Common myeloid progenitor, CD34-positive (primary cell): ENCODE measurements at regions not wholly inside any gene's neighbourhood (a gene's known extent, or its start where the extent isn't known, plus 50 kb on each side); places are given as distances from the start of the nearest gene placed in this dataset.

Experiments
- CTCF ChIA-PET: fragments of 350-600 bp; sonication (Branson Sonifier 250); formaldehyde crosslinking; loops from one replicate; lab custom pipeline; 2021; ENCODE audit warnings: antibody characterized with exemption; lab: Charles Lee
- POLR2A ChIA-PET: fragments of 350-600 bp; sonication (Branson Sonifier 250); formaldehyde crosslinking; loops from one replicate; lab custom pipeline; 2021; ENCODE audit warnings: antibody characterized with exemption; lab: Charles Lee
- DNase-seq, 3 donors: peaks; one replicate each; pipeline versions ENCODE4 v3.0.0 to v3.0.0-alpha.2; 2013
- H3K27ac ChIP-seq, 2 experiments: 1 replicate in 1 of 2; 2 replicates in 1 of 2; pipeline ENCODE4 v1.7.0; 2013; ENCODE audit warnings: inconsistent platforms in 2 of 2, low read length in 2 of 2, mild to moderate bottlenecking in 2 of 2, low read depth in 1 of 2, moderate library complexity in 1 of 2; ENCODE audit not compliant: severe bottlenecking in 2 of 2, insufficient read depth in 1 of 2, poor library complexity in 1 of 2
- H3K27me3 ChIP-seq, 5 experiments: replicated peaks in 2 of 5; 1 replicate in 3 of 5; 2 replicates in 2 of 5; pipeline versions ENCODE4 v1.6.1 to v1.7.0; 2013; ENCODE audit warnings: low read length in 4 of 5, mild to moderate bottlenecking in 2 of 5, moderate library complexity in 2 of 5, inconsistent platforms in 1 of 5; ENCODE audit not compliant: insufficient read depth in 5 of 5, control insufficient read depth in 4 of 5
- H3K36me3 ChIP-seq, 4 experiments: 1 replicate in 2 of 4; 2 replicates in 2 of 4; pipeline versions ENCODE4 v1.6.1 to v1.7.0; 2013; ENCODE audit warnings: low read length in 3 of 4, control low read depth in 1 of 4, mild to moderate bottlenecking in 1 of 4; ENCODE audit not compliant: control insufficient read depth in 4 of 4, insufficient read depth in 4 of 4
- H3K4me1 ChIP-seq, 4 experiments: 1 replicate in 3 of 4; 2 replicates in 1 of 4; pipeline versions ENCODE4 v1.6.1 to v1.7.1; 2013; ENCODE audit warnings: low read length in 3 of 4, mild to moderate bottlenecking in 3 of 4, control low read depth in 1 of 4, inconsistent platforms in 1 of 4, moderate library complexity in 1 of 4; ENCODE audit not compliant: control insufficient read depth in 4 of 4, insufficient read depth in 4 of 4; ENCODE audit errors: control extremely low read depth in 1 of 4
- H3K4me3 ChIP-seq, 7 experiments: 1 replicate in 4 of 7; 2 replicates in 3 of 7; pipeline versions ENCODE4 v1.5.1 to v1.7.0; 2013; ENCODE audit warnings: mild to moderate bottlenecking in 7 of 7, low read length in 6 of 7, moderate library complexity in 6 of 7, inconsistent platforms in 2 of 7, low read depth in 2 of 7, control low read depth in 1 of 7; ENCODE audit not compliant: insufficient read depth in 4 of 7, control insufficient read depth in 1 of 7; ENCODE audit errors: extremely low read depth in 1 of 7
- H3K9me3 ChIP-seq, 5 experiments: 1 replicate in 4 of 5; 2 replicates in 1 of 5; pipeline versions ENCODE4 v1.6.1 to v1.7.1; 2013; ENCODE audit warnings: low read length in 4 of 5, mild to moderate bottlenecking in 2 of 5, inconsistent platforms in 1 of 5, low read depth in 1 of 5, moderate library complexity in 1 of 5; ENCODE audit not compliant: control insufficient read depth in 4 of 5, insufficient read depth in 2 of 5; ENCODE audit errors: control extremely low read depth in 1 of 5
- WGBS: methylation state at CpG from one replicate; pipeline ENCODE4 v1.1.5; 2013; ENCODE audit not compliant: insufficient coverage; 5-methylcytosine and 5-hydroxymethylcytosine counted together

GRCh38 chr2:30373881-30374302 lies 73.2 kb upstream of the LCLAT1 start:
- Histone ChIP-seq H3K27me3 (no peaks in the 10 kb centered on the region), H3K9me3 (no peaks in the 10 kb centered on the region), H3K27ac (no peak overlapping the region), H3K4me1 (no peaks in the 10 kb centered on the region), H3K4me3 (no peak overlapping the region), H3K36me3 (no peaks in the 10 kb centered on the region)
- CTCF ChIA-PET, result interaction anchor here (1.2 to 2.9 kb wide), 2 partner anchors 10 to 12 kb away, joined by 4 to 8 read pairs; no protein-coding TSS in a partner anchor
- WGBS, result 100% methylated on average over 9 of the region's 9 CpGs
- POLR2A ChIA-PET, result interaction anchor here (0.5 kb wide), 1 partner anchor 366 kb away, joined by 4 read pairs; no protein-coding TSS in a partner anchor
- no peak for DNase-seq

DNA sequence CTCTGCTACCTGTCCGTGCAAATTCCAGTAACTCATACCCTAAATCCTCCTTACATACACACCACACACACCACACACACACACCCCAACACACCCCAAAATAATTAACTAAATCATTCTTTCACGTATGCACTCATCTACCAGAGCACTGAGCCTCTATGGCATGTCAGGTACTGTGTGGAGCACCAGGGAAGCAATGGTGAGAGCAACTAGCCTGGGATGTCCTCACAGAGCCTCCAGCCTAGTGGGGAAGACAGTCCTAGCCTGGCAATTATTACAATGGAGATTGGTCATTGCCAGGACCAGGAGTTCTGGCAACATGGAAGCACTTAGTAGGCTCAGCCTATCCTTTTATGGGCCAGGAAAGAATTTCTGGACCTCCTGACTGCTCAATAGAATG lies 72.7 kb upstream of the LCLAT1 start:
- ChIA-PET POLR2A (no interaction called here), CTCF (interaction anchor here (1.0 to 2.9 kb wide), 3 partner anchors 10 to 18 kb away, joined by 4 to 8 read pairs (median 4); no protein-coding TSS in a partner anchor)
- H3K9me3 ChIP-seq, result no peaks in the 10 kb centered on the region
- no peaks in the 10 kb centered on the region for H3K4me1 ChIP-seq
- WGBS, result 100% methylated on average over 1 of the region's 2 CpGs
- no peak for DNase-seq
- no peak overlapping the region for H3K4me3 ChIP-seq
- H3K27me3 ChIP-seq, result no peaks in the 10 kb centered on the region
- no peak overlapping the region for H3K27ac ChIP-seq
- no peaks in the 10 kb centered on the region for H3K36me3 ChIP-seq

- H3K4me1 ChIP-seq, result no peaks in the 10 kb centered on the region
- DNase-seq, result no peak
- H3K27ac ChIP-seq, result no peak overlapping the region
- H3K27me3 ChIP-seq, result no peaks in the 10 kb centered on the region
- H3K36me3 ChIP-seq, result no peaks in the 10 kb centered on the region
- ChIA-PET CTCF (interaction anchor here (2.9 kb wide), 1 partner anchor 8 kb away, joined by 8 read pairs; no protein-coding TSS in a partner anchor), POLR2A (no interaction called here)
- no peaks in the 10 kb centered on the region for H3K9me3 ChIP-seq
- no peak overlapping the region for H3K4me3 ChIP-seq
These were observed 71.1 kb upstream of the LCLAT1 start for GRCh38 chr2:30375915-30376314.

- no peak for DNase-seq
- WGBS, result no CpG with 5 or more reads among the region's 1 CpG
- ChIA-PET CTCF (interaction anchor here (1.3 kb wide), 1 partner anchor 29 kb away, joined by 3 read pairs; no protein-coding TSS in a partner anchor), POLR2A (no interaction called here)
- H3K27me3 ChIP-seq, result no peaks in the 10 kb centered on the region
- H3K9me3 ChIP-seq, result no peaks in the 10 kb centered on the region
- H3K4me3 ChIP-seq, result no peak overlapping the region
- no peak overlapping the region for H3K27ac ChIP-seq
- H3K36me3 ChIP-seq, result no peaks in the 10 kb centered on the region
- no peaks in the 10 kb centered on the region for H3K4me1 ChIP-seq
These were observed 67.6 kb upstream of the LCLAT1 start for GRCh38 chr2:30379481-30379880.

GRCh38 chr2:30380824-30381223 lies 66.2 kb upstream of the LCLAT1 start:
- ChIA-PET CTCF (interaction anchor here (0.7 kb wide), 1 partner anchor 186 kb away, joined by 4 read pairs; no protein-coding TSS in a partner anchor), POLR2A (no interaction called here)
- H3K27ac ChIP-seq, result no peak overlapping the region
- no peaks in the 10 kb centered on the region for H3K4me1 ChIP-seq
- no peaks in the 10 kb centered on the region for H3K27me3 ChIP-seq
- no peak overlapping the region for H3K4me3 ChIP-seq
- no peaks in the 10 kb centered on the region for H3K36me3 ChIP-seq
- no peaks in the 10 kb centered on the region for H3K9me3 ChIP-seq
- WGBS, result 80% methylated on average over 3 of the region's 3 CpGs
- DNase-seq, result no peak

DNA sequence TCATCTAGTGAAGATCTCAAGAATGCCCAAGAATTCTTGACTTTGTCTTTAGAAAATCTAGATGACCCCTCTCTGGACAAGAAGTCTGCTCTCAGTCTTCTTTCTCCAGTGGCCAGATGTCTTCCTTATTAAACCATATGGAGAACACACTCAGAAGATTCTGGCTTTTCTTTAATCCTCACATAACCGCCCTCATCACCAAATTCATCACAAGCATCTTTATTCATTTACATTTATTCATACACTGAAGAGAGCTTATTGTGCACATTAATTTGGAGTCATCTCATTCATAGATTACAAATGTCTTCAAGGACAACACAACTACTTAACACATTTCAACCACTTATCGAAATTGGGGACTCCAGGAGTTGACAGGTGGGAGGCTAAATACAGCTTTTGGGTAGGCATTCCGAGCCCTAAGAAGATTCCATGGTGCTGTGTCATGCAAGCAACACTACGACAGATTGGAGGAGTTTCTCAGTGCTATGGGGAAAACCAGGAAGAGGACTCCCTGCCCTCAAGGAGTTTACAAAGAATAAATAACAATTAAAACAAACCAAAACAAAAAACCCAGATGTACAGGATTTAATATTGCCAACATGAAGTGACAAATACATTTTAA lies 64.8 kb upstream of the LCLAT1 start:
- Histone ChIP-seq H3K4me3 (no peak overlapping the region), H3K9me3 (no peaks in the 10 kb centered on the region), H3K36me3 (no peaks in the 10 kb centered on the region), H3K4me1 (no peaks in the 10 kb centered on the region), H3K27ac (no peak overlapping the region), H3K27me3 (no peaks in the 10 kb centered on the region)
- ChIA-PET POLR2A (no interaction called here), CTCF (interaction anchor here (1.0 kb wide), 1 partner anchor 325 kb away, joined by 3 read pairs; no protein-coding TSS in a partner anchor)
- WGBS, result 100% methylated on average over 1 of the region's 4 CpGs
- DNase-seq, result no peak

DNA sequence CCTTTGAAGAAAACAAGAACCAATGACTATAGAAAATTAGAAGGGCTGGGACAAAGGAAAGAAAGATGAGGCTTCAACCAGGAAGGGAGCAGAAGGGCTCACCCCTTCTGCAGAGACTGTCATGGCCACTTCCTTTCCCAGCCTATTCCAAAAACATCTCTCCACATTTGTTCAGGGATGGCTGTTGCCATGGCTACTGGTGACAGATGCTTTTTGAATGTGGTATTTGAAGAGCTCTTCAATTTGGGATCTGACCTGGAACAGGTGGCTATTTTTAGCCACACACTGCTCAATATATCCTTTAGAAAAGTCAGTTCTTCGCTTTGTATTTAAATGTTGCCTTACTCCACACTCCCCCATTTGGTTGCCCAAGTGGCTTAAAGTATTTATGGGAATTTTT lies 64.1 kb upstream of the LCLAT1 start:
- ChIA-PET CTCF (interaction anchor here (2.2 kb wide), 1 partner anchor 8 kb away, joined by 8 read pairs; no protein-coding TSS in a partner anchor), POLR2A (no interaction called here)
- H3K4me1 ChIP-seq, result no peaks in the 10 kb centered on the region
- no peaks in the 10 kb centered on the region for H3K9me3 ChIP-seq
- no peaks in the 10 kb centered on the region for H3K27me3 ChIP-seq
- no peak for DNase-seq
- WGBS, result no CpG with 5 or more reads among the region's 1 CpG
- no peaks in the 10 kb centered on the region for H3K36me3 ChIP-seq
- H3K4me3 ChIP-seq, result no peak overlapping the region
- no peak overlapping the region for H3K27ac ChIP-seq
